Ovary (tissue), 3 donors: ENCODE measurements at regions not wholly inside any gene's neighbourhood (a gene's known extent, or its start where the extent isn't known, plus 50 kb on each side); places are given as distances from the start of the nearest gene placed in this dataset.

ENCODE experiments used
- CTCF ChIP-seq, 3 donors: fragments of 450-650 bp in 2 of 3; fragments of 200-600 bp in 1 of 3; IDR thresholded peaks; one replicate each; pipeline versions ENCODE4 v1.5.1 to v1.8.0; 2016 to 2022; ENCODE audit warnings: antibody characterized with exemption in 3 of 3, mild to moderate bottlenecking in 1 of 3
- EP300 ChIP-seq: sonication (generic); formaldehyde crosslinking; IDR thresholded peaks from one replicate; pipeline ENCODE4 v1.6.1; 2017; ENCODE audit warnings: antibody characterized with exemption
- POLR2A ChIP-seq: fragments of 450-650 bp; IDR thresholded peaks from one replicate; pipeline ENCODE4 v1.6.1; 2017; ENCODE audit warnings: antibody characterized with exemption, mild to moderate bottlenecking, moderate library complexity
- donor health status: DM: no; HTN: no; CAD: no.

GRCh38 chr3:176514297-176514696 is 683.0 kb downstream of the TBL1XR1 start:
- TF ChIP-seq EP300, result no peak
- no peak for TF ChIP-seq CTCF (IDR thresholded peaks at IDR 0.05)
- TF ChIP-seq POLR2A, result no peak
